PC-9 (cell line): ENCODE measurements at regions not wholly inside any gene's neighbourhood (a gene's known extent, or its start where the extent isn't known, plus 50 kb on each side); places are given as distances from the start of the nearest gene placed in this dataset.
A peak's percentile ranks its signal among the peaks of the same experiment; 100 is the strongest.

Source experiments
- BruUV-seq: library from RNA; stranded (reverse); fragments of 400-500 nt; replicated peaks from 2 replicates; lab custom pipeline; 2021; lab: Mats Ljungman, UMichigan
- CTCF ChIA-PET: fragments of 300-600 bp; sonication (Branson Sonifier 250); formaldehyde crosslinking; loops from one replicate; lab custom pipeline; 2022; ENCODE audit warnings: antibody characterized with exemption; lab: Charles Lee
- POLR2A ChIA-PET: fragments of 300-600 bp; sonication (Branson Sonifier 250); formaldehyde crosslinking; loops from one replicate; lab custom pipeline; 2022; ENCODE audit warnings: antibody characterized with exemption; ENCODE audit not compliant: unreplicated experiment; lab: Charles Lee
- DNase-seq, 2 experiments: peaks; one replicate each; pipeline versions ENCODE4 v3.0.0 to v3.0.0-alpha.2; 2015 to 2022; ENCODE audit warnings: mixed read lengths in 1 of 2
- H2AFZ ChIP-seq: fragments of 200-600 bp; sonication (generic); 2 replicates; pipeline ENCODE4 v1.8.1; 2017; ENCODE audit warnings: antibody characterized with exemption
- H3F3A ChIP-seq: fragments of 200-600 bp; sonication (generic); 2 replicates; pipeline ENCODE4 v1.8.1; 2017; ENCODE audit warnings: antibody characterized with exemption, mild to moderate bottlenecking, low read depth; ENCODE audit not compliant: insufficient read depth
- H3K27ac ChIP-seq: fragments of 200-600 bp; sonication (generic); 2 replicates; pipeline ENCODE4 v1.6.1; 2016; ENCODE audit warnings: mixed run types
- H3K27me3 ChIP-seq: fragments of 200-600 bp; sonication (generic); 2 replicates; pipeline ENCODE4 v1.6.1; 2016; ENCODE audit warnings: low read depth, mixed run types; ENCODE audit not compliant: insufficient read depth
- H3K36me3 ChIP-seq: fragments of 200-600 bp; sonication (generic); 2 replicates; pipeline ENCODE4 v1.6.1; 2016; ENCODE audit warnings: low read depth, mixed run types
- H3K4me1 ChIP-seq: fragments of 200-600 bp; sonication (generic); replicated peaks from 2 replicates; pipeline ENCODE4 v1.6.1; 2016; ENCODE audit warnings: mixed run types; ENCODE audit not compliant: insufficient read depth
- H3K4me2 ChIP-seq: fragments of 200-600 bp; sonication (generic); 2 replicates; pipeline ENCODE4 v1.6.1; 2017; ENCODE audit warnings: mixed run types
- H3K4me3 ChIP-seq: fragments of 200-600 bp; sonication (generic); 2 replicates; pipeline ENCODE4 v1.6.1; 2016; ENCODE audit warnings: mixed run types
- H3K79me2 ChIP-seq: fragments of 200-600 bp; sonication (generic); 2 replicates; pipeline ENCODE4 v1.6.1; 2017; ENCODE audit warnings: low read depth, mixed run types
- H3K9me2 ChIP-seq: fragments of 200-600 bp; sonication (generic); 2 replicates; pipeline ENCODE4 v1.8.1; 2017; ENCODE audit warnings: mild to moderate bottlenecking; ENCODE audit not compliant: insufficient read depth
- H3K9me3 ChIP-seq: fragments of 200-600 bp; sonication (generic); 2 replicates; pipeline ENCODE4 v1.8.1; 2016; ENCODE audit warnings: low read depth; ENCODE audit not compliant: insufficient read depth
- H4K20me1 ChIP-seq: fragments of 200-600 bp; sonication (generic); 2 replicates; pipeline ENCODE4 v1.8.1; 2017; ENCODE audit not compliant: insufficient read depth
- CTCF ChIP-seq: fragments of 200-600 bp; sonication (generic); conservative IDR thresholded peaks from 2 replicates; pipeline ENCODE4 v1.6.1; 2017; ENCODE audit warnings: mixed run types, antibody characterized with exemption, mild to moderate bottlenecking, moderate library complexity
- EZH2 ChIP-seq: fragments of 200-600 bp; sonication (generic); IDR thresholded peaks from 2 replicates; pipeline ENCODE4 v1.8.0; 2017; ENCODE audit warnings: antibody characterized with exemption, low read depth
- intact Hi-C: fragments of 100-400 bp; cut with micrococcal nuclease; formaldehyde crosslinking; loops from one replicate; pipeline ENCODE4 v1.10.0; 2022; ENCODE audit not compliant: unreplicated experiment

- no TSS peak for BruUV-seq
- H3K9me2 ChIP-seq, result no peaks in the 10 kb centered on the region
- DNase-seq, result no peak
- intact Hi-C loops, result no loop called here
- H3K79me2 ChIP-seq, result no peaks in the 10 kb centered on the region
- no peaks in the 10 kb centered on the region for H3K27me3 ChIP-seq
- TF ChIP-seq EZH2 (no peak), CTCF (no peak)
- no peaks in the 10 kb centered on the region for H3K9me3 ChIP-seq
- H3K36me3 ChIP-seq, result no peaks in the 10 kb centered on the region
- no peaks in the 10 kb centered on the region for H3K4me1 ChIP-seq
- H3F3A ChIP-seq, result no peaks in the 10 kb centered on the region
- H4K20me1 ChIP-seq, result no peaks in the 10 kb centered on the region
- H3K4me3 ChIP-seq, result no peak overlapping the region
- CTCF ChIA-PET, result no interaction called here
- no peak overlapping the region for H3K27ac ChIP-seq
- no peak overlapping the region for H2AFZ ChIP-seq
- no peak overlapping the region for H3K4me2 ChIP-seq
- POLR2A ChIA-PET, result no interaction called here
Measured at GRCh38 chr5:6995115-6995514, 281.9 kb downstream of the TENT4A start.

GRCh38 chr5:7000310-7000709 lies 287.1 kb downstream of the TENT4A start:
- POLR2A ChIA-PET, result no interaction called here
- H3K9me3 ChIP-seq, result no peaks in the 10 kb centered on the region
- H3K4me1 ChIP-seq, result no peaks in the 10 kb centered on the region
- BruUV-seq, result no TSS peak
- intact Hi-C loops, result no loop called here
- no peaks in the 10 kb centered on the region for H3K79me2 ChIP-seq
- no peak overlapping the region for H3K4me3 ChIP-seq
- no peak overlapping the region for H3K27ac ChIP-seq
- DNase-seq, result peak in 1 of 2 experiments; percentile 12
- no peaks in the 10 kb centered on the region for H3K27me3 ChIP-seq
- no peak overlapping the region for H2AFZ ChIP-seq
- no peaks in the 10 kb centered on the region for H4K20me1 ChIP-seq
- CTCF ChIA-PET, result no interaction called here
- H3F3A ChIP-seq, result no peaks in the 10 kb centered on the region
- no peaks in the 10 kb centered on the region for H3K9me2 ChIP-seq
- H3K4me2 ChIP-seq, result no peak overlapping the region
- no peaks in the 10 kb centered on the region for H3K36me3 ChIP-seq
- no peak for TF ChIP-seq EZH2
- TF ChIP-seq CTCF, result no peak

GRCh38 chr5:7010591-7010990 lies 297.4 kb downstream of the TENT4A start:
- TF ChIP-seq EZH2 (no peak), CTCF (no peak)
- Histone ChIP-seq H2AFZ (no peak overlapping the region), H3K27me3 (no peaks in the 10 kb centered on the region), H3K36me3 (no peaks in the 10 kb centered on the region), H3K9me2 (no peaks in the 10 kb centered on the region), H3K4me1 (no peaks in the 10 kb centered on the region), H3K9me3 (no peaks in the 10 kb centered on the region), H3K4me3 (no peak overlapping the region), H3K27ac (no peak overlapping the region), H4K20me1 (no peaks in the 10 kb centered on the region), H3F3A (no peaks in the 10 kb centered on the region), H3K79me2 (no peaks in the 10 kb centered on the region), H3K4me2 (no peak overlapping the region)
- BruUV-seq, result no TSS peak
- POLR2A ChIA-PET, result no interaction called here
- intact Hi-C loops, result no loop called here
- peak in 1 of 2 experiments; percentile 31 for DNase-seq
- CTCF ChIA-PET, result interaction anchor here (0.6 kb wide), 1 partner anchor 486 kb away, joined by 11 read pairs; no protein-coding TSS in a partner anchor
